ENCODE measurements at regions not wholly inside any gene's neighbourhood (a gene's known extent, or its start where the extent isn't known, plus 50 kb on each side); places are given as distances from the start of the nearest gene placed in this dataset.

DNA sequence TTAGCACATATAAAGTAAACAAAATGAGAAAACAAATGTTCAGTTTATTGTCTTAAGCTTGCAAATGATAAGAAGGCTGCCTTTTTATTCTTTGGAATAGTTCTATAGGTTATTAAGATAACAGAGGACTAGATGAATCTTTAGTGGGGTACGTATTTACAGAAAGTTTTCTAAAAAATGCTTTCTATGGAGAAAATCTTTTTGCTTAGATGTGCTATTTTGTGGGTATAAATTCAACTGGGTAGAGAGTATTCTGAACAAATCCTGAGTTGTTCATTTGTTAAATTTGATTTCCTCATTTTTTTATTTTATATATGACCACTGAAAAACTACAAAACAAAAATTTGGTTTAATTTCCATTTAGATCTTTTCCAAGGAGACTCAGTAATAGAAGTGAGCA is 566.9 kb downstream of the PLCL1 start:
- no peaks in the 10 kb centered on the region for H3K27me3 ChIP-seq (ENCODE audit: control insufficient read depth, extremely low read depth, insufficient read depth, low read length)

DNA sequence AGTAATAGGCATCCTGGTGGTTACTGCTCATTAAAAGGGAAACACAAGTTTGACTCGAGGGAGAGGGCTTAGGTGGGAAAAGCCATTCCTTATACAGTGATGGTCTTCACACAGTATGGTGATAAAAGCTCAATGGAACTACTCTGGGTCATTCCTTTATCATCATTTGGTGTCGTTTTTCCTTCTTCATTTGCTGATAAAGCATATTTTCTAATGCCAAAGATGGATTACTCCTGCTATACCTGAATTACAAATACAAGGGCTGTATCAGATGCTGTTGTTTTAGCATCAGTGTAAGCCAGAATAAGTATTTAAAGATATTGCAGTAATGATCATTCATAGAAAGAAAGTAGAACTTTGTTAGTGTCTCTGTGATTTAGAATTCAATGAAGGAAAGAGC is 563.7 kb downstream of the PLCL1 start:
- dilution Hi-C loops (cut with MboI; ENCODE audit: extremely low pct_ligation_motif_present, low sequenced_read_pairs), result no loop called here
- H3K27me3 ChIP-seq (ENCODE audit: control insufficient read depth, extremely low read depth, insufficient read depth, low read length), result no peaks in the 10 kb centered on the region
- H4K20me1 ChIP-seq (ENCODE audit: control insufficient read depth, extremely low read depth, insufficient read depth, low read length), result no peaks in the 10 kb centered on the region
- no peaks in the 10 kb centered on the region for H3K9me1 ChIP-seq (ENCODE audit: control insufficient read depth, extremely low read depth, insufficient read depth, low read length)
- no peak for TF ChIP-seq EZH2 (IDR thresholded peaks at IDR 0.05; ENCODE audit: low read length)
- TF ChIP-seq, protein P1, sequence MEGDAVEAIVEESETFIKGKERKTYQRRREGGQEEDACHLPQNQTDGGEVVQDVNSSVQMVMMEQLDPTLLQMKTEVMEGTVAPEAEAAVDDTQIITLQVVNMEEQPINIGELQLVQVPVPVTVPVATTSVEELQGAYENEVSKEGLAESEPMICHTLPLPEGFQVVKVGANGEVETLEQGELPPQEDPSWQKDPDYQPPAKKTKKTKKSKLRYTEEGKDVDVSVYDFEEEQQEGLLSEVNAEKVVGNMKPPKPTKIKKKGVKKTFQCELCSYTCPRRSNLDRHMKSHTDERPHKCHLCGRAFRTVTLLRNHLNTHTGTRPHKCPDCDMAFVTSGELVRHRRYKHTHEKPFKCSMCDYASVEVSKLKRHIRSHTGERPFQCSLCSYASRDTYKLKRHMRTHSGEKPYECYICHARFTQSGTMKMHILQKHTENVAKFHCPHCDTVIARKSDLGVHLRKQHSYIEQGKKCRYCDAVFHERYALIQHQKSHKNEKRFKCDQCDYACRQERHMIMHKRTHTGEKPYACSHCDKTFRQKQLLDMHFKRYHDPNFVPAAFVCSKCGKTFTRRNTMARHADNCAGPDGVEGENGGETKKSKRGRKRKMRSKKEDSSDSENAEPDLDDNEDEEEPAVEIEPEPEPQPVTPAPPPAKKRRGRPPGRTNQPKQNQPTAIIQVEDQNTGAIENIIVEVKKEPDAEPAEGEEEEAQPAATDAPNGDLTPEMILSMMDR (optimal IDR thresholded peaks at IDR 0.05 in 1 of 3, IDR thresholded peaks at IDR 0.05 in 1 of 3, conservative IDR thresholded peaks at IDR 0.05 in 1 of 3; ENCODE audit: extremely low read depth in 1 of 3, insufficient read depth in 2 of 3, low read length in 3 of 3), result no peak
- no peak overlapping the region for H3K4me2 ChIP-seq (ENCODE audit: control insufficient read depth, extremely low read depth, insufficient read depth, low read depth, low read length)
- H3K4me1 ChIP-seq (ENCODE audit: control insufficient read depth, extremely low read depth, insufficient read depth, low read length), result no peaks in the 10 kb centered on the region
- H3K9ac ChIP-seq (ENCODE audit: control insufficient read depth, extremely low read depth, insufficient read depth, low read length), result no peak overlapping the region
- FAIRE-seq (no peak), DNase-seq (ENCODE audit: low read depth, low spot score) (no peak)
- H2AFZ ChIP-seq (ENCODE audit: control insufficient read depth, low read length), result no peak overlapping the region
- no peak overlapping the region for H3K4me3 ChIP-seq (ENCODE audit: control insufficient read depth in 2 of 3, extremely low read depth in 1 of 3, insufficient read depth in 2 of 3, low read depth in 1 of 3, low read length in 3 of 3)
- H3K79me2 ChIP-seq (ENCODE audit: control insufficient read depth, insufficient read depth, low read length), result no peaks in the 10 kb centered on the region
- H3K27ac ChIP-seq (ENCODE audit: control insufficient read depth, insufficient read depth, low read length), result no peak overlapping the region
- no peaks in the 10 kb centered on the region for H3K9me3 ChIP-seq (ENCODE audit: control insufficient read depth, low read depth, low read length)
- H3K36me3 ChIP-seq (ENCODE audit: control insufficient read depth in 2 of 2, extremely low read depth in 1 of 2, insufficient read depth in 2 of 2, low read length in 2 of 2), result no peaks in the 10 kb centered on the region

More for the DNA sequence above, 566.9 kb downstream of the PLCL1 start:
- H3K9me3 ChIP-seq (ENCODE audit: control insufficient read depth, low read depth, low read length), result no peaks in the 10 kb centered on the region
- DNase-seq (ENCODE audit: low read depth, low spot score) (no peak), FAIRE-seq (no peak)
- dilution Hi-C loops (cut with MboI; ENCODE audit: extremely low pct_ligation_motif_present, low sequenced_read_pairs), result no loop called here
- H3K4me1 ChIP-seq (ENCODE audit: control insufficient read depth, extremely low read depth, insufficient read depth, low read length), result no peaks in the 10 kb centered on the region
- H3K79me2 ChIP-seq (ENCODE audit: control insufficient read depth, insufficient read depth, low read length), result no peaks in the 10 kb centered on the region
- no peak for TF ChIP-seq EZH2 (IDR thresholded peaks at IDR 0.05; ENCODE audit: low read length)
- TF ChIP-seq, protein P1 (optimal IDR thresholded peaks at IDR 0.05 in 1 of 3, IDR thresholded peaks at IDR 0.05 in 1 of 3, conservative IDR thresholded peaks at IDR 0.05 in 1 of 3; ENCODE audit: extremely low read depth in 1 of 3, insufficient read depth in 2 of 3, low read length in 3 of 3), result no peak
- H3K9me1 ChIP-seq (ENCODE audit: control insufficient read depth, extremely low read depth, insufficient read depth, low read length), result no peaks in the 10 kb centered on the region
- H3K27ac ChIP-seq (ENCODE audit: control insufficient read depth, insufficient read depth, low read length), result no peak overlapping the region
- H4K20me1 ChIP-seq (ENCODE audit: control insufficient read depth, extremely low read depth, insufficient read depth, low read length), result no peaks in the 10 kb centered on the region
- no peak overlapping the region for H3K4me2 ChIP-seq (ENCODE audit: control insufficient read depth, extremely low read depth, insufficient read depth, low read depth, low read length)
- H2AFZ ChIP-seq (ENCODE audit: control insufficient read depth, low read length), result no peak overlapping the region
- no peaks in the 10 kb centered on the region for H3K36me3 ChIP-seq (ENCODE audit: control insufficient read depth in 2 of 2, extremely low read depth in 1 of 2, insufficient read depth in 2 of 2, low read length in 2 of 2)
- no peak overlapping the region for H3K4me3 ChIP-seq (ENCODE audit: control insufficient read depth in 2 of 3, extremely low read depth in 1 of 3, insufficient read depth in 2 of 3, low read depth in 1 of 3, low read length in 3 of 3)
- H3K9ac ChIP-seq (ENCODE audit: control insufficient read depth, extremely low read depth, insufficient read depth, low read length), result no peak overlapping the region

Measured in keratinocyte (primary cell).